22Rv1 (cell line): ENCODE measurements at regions not wholly inside any gene's neighbourhood (a gene's known extent, or its start where the extent isn't known, plus 50 kb on each side); places are given as distances from the start of the nearest gene placed in this dataset.

Experiments used
- CTCF ChIP-seq: fragments of 450-650 bp; IDR thresholded peaks from 2 replicates; pipeline ENCODE4 v1.5.1; 2017; ENCODE audit warnings: mild to moderate bottlenecking
- ZFX ChIP-seq: fragments of 450-650 bp; IDR thresholded peaks from 2 replicates; pipeline ENCODE4 v1.6.1; 2017; ENCODE audit warnings: antibody characterized with exemption, borderline replicate concordance

GRCh38 chr17:6894206-6894528 lies 62.6 kb upstream of the TEKT1 start:
- peak; percentile 41 for TF ChIP-seq CTCF
- no peak for TF ChIP-seq ZFX
